ENCODE measurements at regions not wholly inside any gene's neighbourhood (a gene's known extent, or its start where the extent isn't known, plus 50 kb on each side); places are given as distances from the start of the nearest gene placed in this dataset.
A peak's percentile ranks its signal among the peaks of the same experiment; 100 is the strongest.

GRCh38 chr13:30042272-30042671 lies 191.9 kb upstream of the UBL3 start:
- peaks cover 0 to 4% of the 10 kb centered on the region in 2 experiments for H3K4me1 ChIP-seq (ENCODE audit: control insufficient read depth in 1 of 2, insufficient read depth in 2 of 2, low read length in 2 of 2)
- no peaks in the 10 kb centered on the region for H3K9me3 ChIP-seq (ENCODE audit: insufficient read depth, low read depth, low read length)
- no peak overlapping the region for H3K4ac ChIP-seq (ENCODE audit: low read depth, low read length)
- H3K4me2 ChIP-seq (ENCODE audit: low read length): no peak overlapping the region
- no peak overlapping the region for H3K27ac ChIP-seq (ENCODE audit: low read depth, low read length)
- H4K8ac ChIP-seq (ENCODE audit: low read depth, low read length): no peak overlapping the region
- no peak overlapping the region for H2BK12ac ChIP-seq (ENCODE audit: low read length)
- H3K36me3 ChIP-seq (ENCODE audit: control insufficient read depth in 1 of 2, insufficient read depth in 2 of 2, low read length in 2 of 2): no peaks in the 10 kb centered on the region
- no peaks in the 10 kb centered on the region for H3K27me3 ChIP-seq (ENCODE audit: insufficient read depth, low read length)
- no peak overlapping the region for H2AK5ac ChIP-seq (ENCODE audit: low read length)
- no peak overlapping the region for H3K18ac ChIP-seq (ENCODE audit: low read length)
- no peak overlapping the region for H3K4me3 ChIP-seq (ENCODE audit: low read depth, low read length)
- no peak overlapping the region for H2BK120ac ChIP-seq (ENCODE audit: insufficient read depth, low read length, poor library complexity)
- no peak overlapping the region for H2AFZ ChIP-seq (ENCODE audit: insufficient read depth, low read length, poor library complexity)
- H3K9ac ChIP-seq (ENCODE audit: low read length): no peak overlapping the region
- no peak overlapping the region for H2BK5ac ChIP-seq (ENCODE audit: low read depth, low read length, poor library complexity)
- H3K23ac ChIP-seq (ENCODE audit: low read length): no peak overlapping the region
- H3K79me2 ChIP-seq (ENCODE audit: control insufficient read depth, insufficient read depth, low read length, poor library complexity): no peaks in the 10 kb centered on the region
- no CpG with 5 or more reads among the region's 3 CpGs for WGBS (ENCODE audit: extremely low coverage, insufficient coverage, insufficient read length)
- no peaks in the 10 kb centered on the region for H3K79me1 ChIP-seq (ENCODE audit: low read length)
- H4K12ac ChIP-seq (ENCODE audit: low read depth, low read length): no peak overlapping the region
- no peak overlapping the region for H4K91ac ChIP-seq (ENCODE audit: low read depth, low read length)
- no peak overlapping the region for H3K14ac ChIP-seq (ENCODE audit: low read length)
- no peak for DNase-seq

DNA sequence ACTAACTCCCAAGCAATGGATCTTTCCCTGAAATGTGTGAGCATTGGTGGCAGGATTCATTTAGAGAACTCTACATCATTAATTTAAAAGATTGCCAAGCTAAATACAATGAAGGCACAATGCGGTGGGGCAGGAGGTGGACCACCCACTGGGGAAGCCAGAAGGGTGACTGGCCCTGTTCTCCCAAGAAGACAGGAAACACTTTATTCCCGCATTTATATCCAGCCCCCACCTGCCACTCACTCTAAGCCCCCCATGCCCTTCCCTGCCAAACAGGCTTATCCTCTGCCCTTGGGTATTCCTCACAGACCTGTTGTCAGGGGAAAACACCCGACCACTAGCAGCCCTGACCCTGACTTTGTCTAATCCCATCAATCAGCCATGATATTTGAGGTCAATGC lies 189.1 kb upstream of the UBL3 start:
- WGBS (ENCODE audit: extremely low coverage, insufficient coverage, insufficient read length): no CpG with 5 or more reads among the region's 3 CpGs
- H3K9me3 ChIP-seq (ENCODE audit: insufficient read depth, low read depth, low read length): no peaks in the 10 kb centered on the region
- no peak overlapping the region for H3K18ac ChIP-seq (ENCODE audit: low read length)
- H3K4me3 ChIP-seq (ENCODE audit: low read depth, low read length): no peak overlapping the region
- H3K14ac ChIP-seq (ENCODE audit: low read length): no peak overlapping the region
- H3K79me2 ChIP-seq (ENCODE audit: control insufficient read depth, insufficient read depth, low read length, poor library complexity): no peaks in the 10 kb centered on the region
- no peak overlapping the region for H2BK120ac ChIP-seq (ENCODE audit: insufficient read depth, low read length, poor library complexity)
- no peak for DNase-seq
- no peak overlapping the region for H4K91ac ChIP-seq (ENCODE audit: low read depth, low read length)
- no peaks in the 10 kb centered on the region for H3K27me3 ChIP-seq (ENCODE audit: insufficient read depth, low read length)
- H3K79me1 ChIP-seq (ENCODE audit: low read length): no peaks in the 10 kb centered on the region
- H2BK12ac ChIP-seq (ENCODE audit: low read length): peak overlapping the region; percentile 36
- no peak overlapping the region for H4K12ac ChIP-seq (ENCODE audit: low read depth, low read length)
- H3K4me1 ChIP-seq (ENCODE audit: control insufficient read depth in 1 of 2, insufficient read depth in 2 of 2, low read length in 2 of 2): peaks cover 0 to 2% of the 10 kb centered on the region in 2 experiments
- no peak overlapping the region for H2BK5ac ChIP-seq (ENCODE audit: low read depth, low read length, poor library complexity)
- no peak overlapping the region for H3K4ac ChIP-seq (ENCODE audit: low read depth, low read length)
- no peak overlapping the region for H2AK5ac ChIP-seq (ENCODE audit: low read length)
- no peak overlapping the region for H4K8ac ChIP-seq (ENCODE audit: low read depth, low read length)
- H2AFZ ChIP-seq (ENCODE audit: insufficient read depth, low read length, poor library complexity): no peak overlapping the region
- no peak overlapping the region for H3K27ac ChIP-seq (ENCODE audit: low read depth, low read length)
- no peaks in the 10 kb centered on the region for H3K36me3 ChIP-seq (ENCODE audit: control insufficient read depth in 1 of 2, insufficient read depth in 2 of 2, low read length in 2 of 2)
- H3K4me2 ChIP-seq (ENCODE audit: low read length): no peak overlapping the region
- H3K9ac ChIP-seq (ENCODE audit: low read length): no peak overlapping the region
- no peak overlapping the region for H3K23ac ChIP-seq (ENCODE audit: low read length)

GRCh38 chr13:30038884-30039283 lies 188.5 kb upstream of the UBL3 start:
- Histone ChIP-seq H3K27me3 (ENCODE audit: insufficient read depth, low read length) (no peaks in the 10 kb centered on the region), H3K27ac (ENCODE audit: low read depth, low read length) (no peak overlapping the region), H3K23ac (ENCODE audit: low read length) (no peak overlapping the region), H3K79me1 (ENCODE audit: low read length) (no peaks in the 10 kb centered on the region), H3K9ac (ENCODE audit: low read length) (no peak overlapping the region), H3K79me2 (ENCODE audit: control insufficient read depth, insufficient read depth, low read length, poor library complexity) (no peaks in the 10 kb centered on the region), H2BK12ac (ENCODE audit: low read length) (no peak overlapping the region), H2AFZ (ENCODE audit: insufficient read depth, low read length, poor library complexity) (no peak overlapping the region), H2BK120ac (ENCODE audit: insufficient read depth, low read length, poor library complexity) (no peak overlapping the region), H3K4me2 (ENCODE audit: low read length) (no peak overlapping the region), H3K36me3 (ENCODE audit: control insufficient read depth in 1 of 2, insufficient read depth in 2 of 2, low read length in 2 of 2) (no peaks in the 10 kb centered on the region), H3K14ac (ENCODE audit: low read length) (no peak overlapping the region), H2AK5ac (ENCODE audit: low read length) (no peak overlapping the region), H3K4me3 (ENCODE audit: low read depth, low read length) (no peak overlapping the region), H3K18ac (ENCODE audit: low read length) (no peak overlapping the region), H3K4me1 (ENCODE audit: control insufficient read depth in 1 of 2, insufficient read depth in 2 of 2, low read length in 2 of 2) (peaks cover 0 to 5% of the 10 kb centered on the region in 2 experiments), H4K12ac (ENCODE audit: low read depth, low read length) (no peak overlapping the region), H2BK5ac (ENCODE audit: low read depth, low read length, poor library complexity) (no peak overlapping the region), H4K91ac (ENCODE audit: low read depth, low read length) (no peak overlapping the region), H3K9me3 (ENCODE audit: insufficient read depth, low read depth, low read length) (no peaks in the 10 kb centered on the region), H3K4ac (ENCODE audit: low read depth, low read length) (no peak overlapping the region), H4K8ac (ENCODE audit: low read depth, low read length) (no peak overlapping the region)
- WGBS (ENCODE audit: extremely low coverage, insufficient coverage, insufficient read length): no CpG with 5 or more reads among the region's 4 CpGs
- DNase-seq: no peak

- H3K79me1 ChIP-seq (ENCODE audit: low read length): no peaks in the 10 kb centered on the region
- no peak overlapping the region for H3K4me2 ChIP-seq (ENCODE audit: low read length)
- no peak overlapping the region for H2BK12ac ChIP-seq (ENCODE audit: low read length)
- H3K36me3 ChIP-seq (ENCODE audit: control insufficient read depth in 1 of 2, insufficient read depth in 2 of 2, low read length in 2 of 2): no peaks in the 10 kb centered on the region
- WGBS (ENCODE audit: extremely low coverage, insufficient coverage, insufficient read length): no CpG with 5 or more reads among the region's 4 CpGs
- H3K27ac ChIP-seq (ENCODE audit: low read depth, low read length): no peak overlapping the region
- no peak overlapping the region for H2BK5ac ChIP-seq (ENCODE audit: low read depth, low read length, poor library complexity)
- no peaks in the 10 kb centered on the region for H3K9me3 ChIP-seq (ENCODE audit: insufficient read depth, low read depth, low read length)
- no peak overlapping the region for H3K23ac ChIP-seq (ENCODE audit: low read length)
- no peak overlapping the region for H4K8ac ChIP-seq (ENCODE audit: low read depth, low read length)
- H3K18ac ChIP-seq (ENCODE audit: low read length): no peak overlapping the region
- no peak overlapping the region for H3K4ac ChIP-seq (ENCODE audit: low read depth, low read length)
- H2BK120ac ChIP-seq (ENCODE audit: insufficient read depth, low read length, poor library complexity): no peak overlapping the region
- DNase-seq: no peak
- H2AFZ ChIP-seq (ENCODE audit: insufficient read depth, low read length, poor library complexity): no peak overlapping the region
- no peak overlapping the region for H4K12ac ChIP-seq (ENCODE audit: low read depth, low read length)
- no peak overlapping the region for H3K14ac ChIP-seq (ENCODE audit: low read length)
- no peak overlapping the region for H4K91ac ChIP-seq (ENCODE audit: low read depth, low read length)
- H3K4me1 ChIP-seq (ENCODE audit: control insufficient read depth in 1 of 2, insufficient read depth in 2 of 2, low read length in 2 of 2): peaks cover 5 to 9% of the 10 kb centered on the region in 2 experiments
- H2AK5ac ChIP-seq (ENCODE audit: low read length): no peak overlapping the region
- no peaks in the 10 kb centered on the region for H3K79me2 ChIP-seq (ENCODE audit: control insufficient read depth, insufficient read depth, low read length, poor library complexity)
- no peak overlapping the region for H3K9ac ChIP-seq (ENCODE audit: low read length)
- no peak overlapping the region for H3K4me3 ChIP-seq (ENCODE audit: low read depth, low read length)
- H3K27me3 ChIP-seq (ENCODE audit: insufficient read depth, low read length): no peaks in the 10 kb centered on the region
These were observed 187.3 kb upstream of the UBL3 start for GRCh38 chr13:30037766-30038165.
